Glutamatergic neuron (in vitro differentiated cells): ENCODE measurements at regions not wholly inside any gene's neighbourhood (a gene's known extent, or its start where the extent isn't known, plus 50 kb on each side); places are given as distances from the start of the nearest gene placed in this dataset.

Experiments
- DNase-seq: peaks from one replicate; pipeline ENCODE4 v3.0.0; 2022
- H3K27ac Mint-ChIP-seq: one replicate; pipeline ENCODE4 v1.8.0; 2020; ENCODE audit warnings: mild to moderate bottlenecking, mixed read lengths, inconsistent platforms; ENCODE audit not compliant: unreplicated experiment
- H3K27me3 Mint-ChIP-seq: one replicate; pipeline ENCODE4 v1.8.0; 2020; ENCODE audit warnings: mild to moderate bottlenecking, moderate library complexity, mixed read lengths, inconsistent platforms; ENCODE audit not compliant: unreplicated experiment
- H3K36me3 Mint-ChIP-seq: one replicate; pipeline ENCODE4 v1.8.0; 2020; ENCODE audit warnings: mild to moderate bottlenecking, mixed read lengths, inconsistent platforms; ENCODE audit not compliant: unreplicated experiment
- H3K4me1 Mint-ChIP-seq: one replicate; pipeline ENCODE4 v1.8.0; 2020; ENCODE audit warnings: mild to moderate bottlenecking, low read depth, mixed read lengths, inconsistent platforms; ENCODE audit not compliant: unreplicated experiment
- H3K4me3 Mint-ChIP-seq: one replicate; pipeline ENCODE4 v1.8.0; 2020; ENCODE audit warnings: mild to moderate bottlenecking, mixed read lengths, inconsistent platforms; ENCODE audit not compliant: unreplicated experiment
- H3K9me3 Mint-ChIP-seq: one replicate; pipeline ENCODE4 v1.8.0; 2020; ENCODE audit warnings: mild to moderate bottlenecking, moderate library complexity, mixed read lengths, inconsistent platforms; ENCODE audit not compliant: unreplicated experiment
- CTCF ChIP-seq: fragments of 200-600 bp; sonication (generic); IDR thresholded peaks from one replicate; pipeline ENCODE4 v1.5.0; 2021; ENCODE audit not compliant: partially characterized antibody, unreplicated experiment

GRCh38 chr6:159480471-159480870 lies 212.6 kb downstream of the SOD2 start:
- Mint-ChIP-seq H3K36me3 (peaks cover 4% of the 10 kb centered on the region), H3K4me3 (no peak overlapping the region), H3K27ac (no peak overlapping the region), H3K4me1 (no peaks in the 10 kb centered on the region), H3K27me3 (no peaks in the 10 kb centered on the region), H3K9me3 (no peaks in the 10 kb centered on the region)
- no peak for DNase-seq
- no peak for TF ChIP-seq CTCF

GRCh38 chr6:159479146-159479545 lies 213.9 kb downstream of the SOD2 start:
- Mint-ChIP-seq H3K9me3 (no peaks in the 10 kb centered on the region), H3K4me3 (no peak overlapping the region), H3K4me1 (no peaks in the 10 kb centered on the region), H3K27me3 (no peaks in the 10 kb centered on the region), H3K36me3 (peaks cover 4% of the 10 kb centered on the region), H3K27ac (no peak overlapping the region)
- TF ChIP-seq CTCF = no peak
- DNase-seq = no peak

GRCh38 chr6:159473475-159474263 lies 219.4 kb downstream of the SOD2 start:
- Mint-ChIP-seq H3K36me3 (peaks cover 22% of the 10 kb centered on the region), H3K4me3 (no peak overlapping the region), H3K9me3 (peaks cover 2% of the 10 kb centered on the region), H3K27ac (no peak overlapping the region), H3K4me1 (no peaks in the 10 kb centered on the region), H3K27me3 (no peaks in the 10 kb centered on the region)
- no peak for TF ChIP-seq CTCF
- DNase-seq = no peak

GRCh38 chr6:159470397-159470796 lies 222.6 kb downstream of the SOD2 start:
- peaks cover 2% of the 10 kb centered on the region for H3K9me3 Mint-ChIP-seq
- peaks cover 20% of the 10 kb centered on the region for H3K36me3 Mint-ChIP-seq
- no peak overlapping the region for H3K27ac Mint-ChIP-seq
- no peaks in the 10 kb centered on the region for H3K27me3 Mint-ChIP-seq
- H3K4me3 Mint-ChIP-seq = no peak overlapping the region
- no peaks in the 10 kb centered on the region for H3K4me1 Mint-ChIP-seq
- DNase-seq = no peak
- TF ChIP-seq CTCF = no peak

- Mint-ChIP-seq H3K9me3 (peaks cover 2% of the 10 kb centered on the region), H3K27ac (no peak overlapping the region), H3K4me1 (no peaks in the 10 kb centered on the region), H3K27me3 (no peaks in the 10 kb centered on the region), H3K36me3 (peaks cover 20% of the 10 kb centered on the region), H3K4me3 (no peak overlapping the region)
- TF ChIP-seq CTCF = no peak
- DNase-seq = no peak
Observed at GRCh38 chr6:159469443-159469842, 223.6 kb downstream of the SOD2 start.
